ENCODE measurements at regions not wholly inside any gene's neighbourhood (a gene's known extent, or its start where the extent isn't known, plus 50 kb on each side); places are given as distances from the start of the nearest gene placed in this dataset.

- no peak for DNase-seq
Measured at GRCh38 chr10:55098452-55098851, 297.4 kb upstream of the PCDH15 start.

- DNase-seq, result peak; percentile 18
Measured at GRCh38 chr10:55091691-55092328, 290.8 kb upstream of the PCDH15 start.

DNA sequence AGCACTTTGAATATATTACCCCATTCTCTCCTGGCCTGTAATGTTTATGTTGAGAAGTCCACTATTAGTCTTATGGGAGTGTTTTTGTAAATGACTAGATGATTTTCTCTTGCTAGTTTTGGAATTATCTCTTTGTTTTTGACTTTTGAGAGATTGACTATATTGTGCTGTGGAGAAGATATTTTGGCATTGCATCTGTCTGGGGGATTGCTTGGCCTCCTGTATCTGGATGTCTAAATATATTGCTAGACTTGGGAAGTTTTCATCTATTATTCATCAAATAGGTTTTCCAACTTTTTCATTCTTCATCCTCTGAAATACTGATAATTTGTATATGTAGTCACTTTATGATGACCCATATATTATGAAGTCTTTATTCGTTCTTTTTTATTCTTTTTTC is 277.1 kb upstream of the PCDH15 start:
- no peak for DNase-seq

DNA sequence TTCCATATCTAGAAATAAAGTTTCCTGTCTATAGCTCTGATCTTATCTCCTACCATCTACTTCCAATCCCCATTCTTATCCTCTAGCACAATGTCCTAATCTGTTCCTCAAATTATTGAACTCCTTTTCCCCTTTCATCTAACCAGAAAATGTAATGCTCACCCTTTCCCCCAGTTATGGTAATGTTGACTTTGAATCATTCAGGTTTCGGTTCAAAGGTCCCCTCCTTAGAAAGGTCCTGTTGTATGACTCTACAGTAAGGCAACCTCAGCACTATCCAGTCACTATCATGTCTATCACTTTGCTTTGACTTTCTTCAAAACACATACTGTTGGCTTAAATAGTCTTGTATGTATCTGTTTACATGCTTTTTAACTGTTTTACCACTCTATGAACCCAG is 264.2 kb upstream of the PCDH15 start:
- DNase-seq, result no peak

DNA sequence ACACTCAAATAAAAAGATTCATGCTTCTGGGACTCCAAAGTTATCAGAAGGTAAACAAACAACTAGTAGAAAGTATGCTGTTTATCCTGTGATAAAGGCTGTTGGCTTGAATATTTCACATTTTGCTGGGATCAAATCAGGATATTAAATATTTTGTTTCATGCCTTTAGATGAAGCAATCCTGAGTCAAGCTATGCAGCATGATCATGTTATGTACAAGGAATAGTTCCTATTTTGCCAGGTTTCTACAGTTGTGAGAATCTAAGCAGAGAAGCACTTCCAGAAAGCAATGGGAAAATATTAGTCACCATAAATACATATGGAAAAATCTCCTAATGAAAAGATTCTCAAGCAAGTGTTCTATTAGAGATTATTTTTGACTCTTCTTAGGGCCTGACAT is 262.8 kb upstream of the PCDH15 start:
- no peak for DNase-seq

- DNase-seq, result no peak
Measured at GRCh38 chr10:55062349-55062748, 261.3 kb upstream of the PCDH15 start.

GRCh38 chr10:55058800-55059199 is 257.8 kb upstream of the PCDH15 start:
- no peak for DNase-seq

DNA sequence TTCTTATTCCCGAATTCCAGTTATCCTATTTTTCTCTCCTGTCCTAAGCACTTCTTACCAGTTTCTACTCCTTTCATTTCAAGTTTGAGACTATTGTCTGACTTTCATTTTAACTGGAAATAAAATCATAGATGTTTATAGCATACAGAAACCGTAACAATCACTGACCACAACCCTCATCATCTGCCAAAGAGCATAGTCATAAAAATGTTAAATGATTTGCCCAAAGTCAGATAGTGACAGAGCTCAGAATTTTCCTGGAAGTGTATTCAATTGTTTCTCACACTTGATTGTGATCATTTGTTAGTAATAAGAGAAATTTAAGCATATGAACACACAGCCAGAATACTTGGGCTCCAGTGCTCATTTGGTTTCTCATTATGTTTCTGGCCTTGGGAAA is 250.5 kb upstream of the PCDH15 start:
- no peak for DNase-seq

- DNase-seq, result no peak
Measured at GRCh38 chr10:55048830-55049498, 247.9 kb upstream of the PCDH15 start.

- DNase-seq, result no peak
Measured at GRCh38 chr10:55043540-55043939, 242.5 kb upstream of the PCDH15 start.

- no peak for DNase-seq
Measured at GRCh38 chr10:55033061-55033460, 232.0 kb upstream of the PCDH15 start.

DNA sequence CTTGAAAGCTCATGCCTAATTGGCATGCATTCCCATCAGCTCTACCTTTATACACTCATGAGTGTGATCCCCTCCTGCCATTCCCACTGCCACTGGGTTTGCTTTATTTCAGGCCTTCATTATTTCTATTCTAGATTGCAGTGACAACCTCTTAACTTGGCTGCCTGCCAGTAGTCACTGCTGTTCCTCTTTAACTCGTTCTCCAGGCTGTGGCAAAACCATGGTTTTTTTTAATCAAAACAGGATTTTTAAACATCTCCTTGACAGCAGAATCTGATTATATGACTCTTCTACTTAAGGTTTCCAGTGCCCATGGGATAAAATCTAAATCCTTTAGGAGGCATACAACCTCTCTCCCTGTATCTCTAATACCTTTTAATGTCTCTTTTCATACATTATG is 223.7 kb upstream of the PCDH15 start:
- DNase-seq, result peak; percentile 48

DNA sequence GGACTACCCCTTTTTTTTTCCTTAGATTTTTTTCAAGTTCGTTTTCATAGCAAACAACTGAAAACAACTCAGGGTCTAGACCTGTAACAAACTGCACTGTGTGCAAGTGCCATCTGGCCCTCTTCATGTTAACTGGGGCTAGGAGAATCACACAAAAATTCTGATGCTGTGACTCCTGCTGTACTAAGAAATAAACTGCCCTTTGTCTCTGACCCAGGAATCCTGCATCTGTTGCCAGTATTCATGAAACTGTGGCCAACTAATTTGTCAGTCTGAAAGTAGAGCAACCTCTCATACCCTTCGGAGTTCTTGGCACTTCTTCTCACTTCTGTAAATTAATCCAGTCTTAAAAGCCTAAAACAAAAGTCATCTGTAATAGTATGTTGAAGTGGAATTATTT is 218.4 kb upstream of the PCDH15 start:
- DNase-seq, result no peak

DNA sequence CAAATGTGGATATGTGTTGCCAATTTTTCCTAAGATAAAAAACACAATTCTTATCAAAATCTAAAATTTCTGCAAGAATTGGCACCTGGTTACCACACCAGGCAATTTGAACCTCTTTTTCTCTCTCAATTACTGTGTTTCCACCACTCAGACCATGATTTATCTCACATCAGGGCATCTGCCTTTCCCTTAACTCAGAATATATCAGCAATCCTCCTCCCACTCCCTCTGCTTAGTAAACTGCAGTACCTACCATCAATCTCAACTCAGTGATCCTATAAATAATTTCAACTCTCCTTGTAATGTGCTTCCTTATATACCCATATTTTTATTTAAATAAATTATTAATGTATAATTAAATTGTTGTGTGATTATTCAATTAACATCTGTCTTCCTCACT is 212.3 kb upstream of the PCDH15 start:
- DNase-seq, result no peak

- no peak for DNase-seq
Measured at GRCh38 chr10:55002420-55002819, 201.4 kb upstream of the PCDH15 start.

- no peak for DNase-seq
Measured at GRCh38 chr10:55001422-55001821, 200.4 kb upstream of the PCDH15 start.

DNA sequence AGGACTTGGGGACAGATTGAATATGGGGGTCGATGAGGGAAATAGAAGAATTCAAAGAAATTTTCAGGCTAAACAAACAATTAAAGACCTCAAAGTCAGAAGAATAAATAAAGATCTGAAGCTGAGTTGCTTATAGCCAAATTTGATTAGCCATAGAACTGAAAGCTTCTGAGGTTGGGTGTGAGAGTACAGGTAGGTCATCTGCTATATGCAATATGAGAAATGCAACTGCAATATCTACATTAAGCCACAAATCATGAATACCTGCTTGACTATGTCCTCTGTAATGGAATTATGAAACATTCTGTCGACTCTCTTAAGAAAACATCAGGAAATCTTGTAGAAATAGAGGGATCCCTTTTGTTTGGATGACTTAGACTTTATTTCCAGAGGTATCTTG is 192.1 kb upstream of the PCDH15 start:
- DNase-seq, result no peak

GRCh38 chr10:54985732-54986131 is 184.7 kb upstream of the PCDH15 start:
- DNase-seq, result no peak

GRCh38 chr10:54983255-54983654 is 182.2 kb upstream of the PCDH15 start:
- DNase-seq, result no peak

GRCh38 chr10:54962134-54962900 is 161.3 kb upstream of the PCDH15 start:
- no peak for DNase-seq

- DNase-seq, result no peak
Measured at GRCh38 chr10:54961040-54961439, 160.0 kb upstream of the PCDH15 start.

DNA sequence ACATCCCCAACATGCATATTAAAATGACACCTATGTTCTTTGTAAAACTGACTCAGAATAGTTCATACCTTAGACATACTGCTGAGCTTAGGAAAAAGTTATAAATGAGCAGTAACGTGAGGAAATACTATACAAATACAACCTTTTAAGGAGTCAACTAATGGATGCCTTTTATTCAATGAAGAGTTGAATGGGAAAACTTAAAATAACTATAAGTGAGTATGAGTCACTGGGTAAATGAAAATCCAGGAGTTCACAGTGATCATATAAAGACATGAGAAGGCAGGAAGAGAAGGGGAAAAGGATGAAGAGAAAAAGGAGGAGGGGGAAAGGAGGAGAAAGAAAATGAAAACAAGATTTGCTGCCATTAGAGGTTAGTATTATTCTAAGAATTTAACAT is 157.8 kb upstream of the PCDH15 start:
- no peak for DNase-seq

DNA sequence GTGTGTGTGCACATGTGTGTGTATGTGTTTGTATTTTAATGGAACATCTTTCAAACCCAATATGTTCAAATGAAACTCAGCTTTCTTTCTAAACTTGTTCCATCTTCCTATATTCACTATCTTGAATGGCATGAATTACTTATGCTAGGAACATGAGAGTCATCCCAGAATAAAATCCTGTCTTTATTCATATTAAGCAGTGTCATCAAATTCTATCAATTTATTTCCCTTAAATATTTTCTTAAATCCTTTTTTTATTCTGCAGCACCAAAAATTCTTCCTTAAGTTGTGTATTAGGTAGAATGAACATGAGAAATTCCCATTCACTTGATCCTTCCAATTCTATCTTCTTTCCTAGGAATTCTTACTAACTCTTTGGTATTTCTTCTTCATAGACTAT is 146.6 kb upstream of the PCDH15 start:
- DNase-seq, result no peak

- DNase-seq, result no peak
Measured at GRCh38 chr10:54940418-54940817, 139.4 kb upstream of the PCDH15 start.
